HG03108 (cell line): ENCODE measurements at regions not wholly inside any gene's neighbourhood (a gene's known extent, or its start where the extent isn't known, plus 50 kb on each side); places are given as distances from the start of the nearest gene placed in this dataset.

Experiments used
- ATAC-seq: cut with Tn5 transposase; IDR thresholded peaks from one replicate; pipeline ENCODE4 v1.9.1; 2021; ENCODE audit warnings: moderate library complexity; ENCODE audit not compliant: unreplicated experiment

GRCh38 chr12:92556637-92557421 lies 146.0 kb upstream of the PLEKHG7 start:
- ATAC-seq, result peak; percentile 20

- ATAC-seq, result peak; percentile 23
These were observed 146.6 kb upstream of the PLEKHG7 start for GRCh38 chr12:92556141-92556540.

GRCh38 chr12:92554158-92555073 lies 148.4 kb upstream of the PLEKHG7 start:
- no peak for ATAC-seq

GRCh38 chr12:92553389-92553788 lies 149.4 kb upstream of the PLEKHG7 start:
- peak; percentile 28 for ATAC-seq

- ATAC-seq, result no peak
These were observed 150.2 kb upstream of the PLEKHG7 start for GRCh38 chr12:92552412-92553108.

GRCh38 chr12:92551853-92552397 lies 150.9 kb upstream of the PLEKHG7 start:
- peak; percentile 52 for ATAC-seq

GRCh38 chr12:92551210-92551609 lies 151.6 kb upstream of the PLEKHG7 start:
- ATAC-seq, result no peak

- ATAC-seq, result no peak
These were observed 152.1 kb upstream of the PLEKHG7 start for GRCh38 chr12:92550661-92551060.

GRCh38 chr12:92550254-92550653 lies 152.5 kb upstream of the PLEKHG7 start:
- no peak for ATAC-seq

GRCh38 chr12:92549516-92549915 lies 153.3 kb upstream of the PLEKHG7 start:
- ATAC-seq, result no peak

- no peak for ATAC-seq
These were observed 154.9 kb upstream of the PLEKHG7 start for GRCh38 chr12:92547906-92548305.

GRCh38 chr12:92547420-92547819 lies 155.4 kb upstream of the PLEKHG7 start:
- no peak for ATAC-seq

GRCh38 chr12:92546635-92547348 lies 156.0 kb upstream of the PLEKHG7 start:
- ATAC-seq, result peak; percentile 63

GRCh38 chr12:92546259-92546634 lies 156.5 kb upstream of the PLEKHG7 start:
- peak; percentile 33 for ATAC-seq

- no peak for ATAC-seq
These were observed 158.5 kb upstream of the PLEKHG7 start for GRCh38 chr12:92544322-92544721.

- ATAC-seq, result no peak
These were observed 158.9 kb upstream of the PLEKHG7 start for GRCh38 chr12:92543840-92544239.

GRCh38 chr12:92543359-92543758 lies 159.4 kb upstream of the PLEKHG7 start:
- ATAC-seq, result no peak

- no peak for ATAC-seq
These were observed 161.1 kb upstream of the PLEKHG7 start for GRCh38 chr12:92541731-92542130.

- ATAC-seq, result no peak
These were observed 161.9 kb upstream of the PLEKHG7 start for GRCh38 chr12:92540782-92541423.
